ENCODE measurements at regions not wholly inside any gene's neighbourhood (a gene's known extent, or its start where the extent isn't known, plus 50 kb on each side); places are given as distances from the start of the nearest gene placed in this dataset.

- no peak for TF ChIP-seq POLR2A (IDR thresholded peaks at IDR 0.05; ENCODE audit: low read length)
- TF ChIP-seq BCL3 (IDR thresholded peaks at IDR 0.05), result no peak
- TF ChIP-seq CTCF (IDR thresholded peaks at IDR 0.05), result no peak
- TF ChIP-seq JUN (IDR thresholded peaks at IDR 0.05), result no peak
- TF ChIP-seq PBX3 (IDR thresholded peaks at IDR 0.05), result no peak
- TF ChIP-seq RAD21 (conservative IDR thresholded peaks at IDR 0.05 in 1 of 2, IDR thresholded peaks at IDR 0.05 in 1 of 2), result no peak
- TF ChIP-seq HOXA7 (CRISPR knock-in tag; IDR thresholded peaks at IDR 0.05), result no peak
Measured at GRCh38 chr6:168994956-168995355, 258.7 kb downstream of the THBS2 start.

All from A549 (cell line).